GM13977 (cell line): ENCODE measurements at regions not wholly inside any gene's neighbourhood (a gene's known extent, or its start where the extent isn't known, plus 50 kb on each side); places are given as distances from the start of the nearest gene placed in this dataset.

Source experiments
- DNase-seq: peaks from one replicate; pipeline ENCODE4 v3.0.0; 2012; ENCODE audit warnings: low spot score
- CTCF ChIP-seq: IDR thresholded peaks from 2 replicates; pipeline ENCODE4 v1.5.1; 2012; ENCODE audit warnings: mild to moderate bottlenecking, control low read depth; ENCODE audit not compliant: insufficient read depth; ENCODE audit errors: extremely low read depth, missing control alignments
- in situ Hi-C: fragments of 300-500 bp; cut with MboI; formaldehyde crosslinking; loops from one replicate; pipeline ENCODE4 v1.12.0; 2022; ENCODE audit warnings: low sequenced_read_pairs, low pct_unique_long_range_greater_than_20kb, mixed read lengths, inconsistent platforms; ENCODE audit not compliant: unreplicated experiment

GRCh38 chr5:15222156-15222555 is 277.8 kb upstream of the FBXL7 start:
- DNase-seq, result no peak
- TF ChIP-seq CTCF, result no peak
- in situ Hi-C loops, result no loop called here

- in situ Hi-C loops, result no loop called here
- no peak for TF ChIP-seq CTCF
Observed at GRCh38 chr5:15220642-15221173, 279.3 kb upstream of the FBXL7 start.

DNA sequence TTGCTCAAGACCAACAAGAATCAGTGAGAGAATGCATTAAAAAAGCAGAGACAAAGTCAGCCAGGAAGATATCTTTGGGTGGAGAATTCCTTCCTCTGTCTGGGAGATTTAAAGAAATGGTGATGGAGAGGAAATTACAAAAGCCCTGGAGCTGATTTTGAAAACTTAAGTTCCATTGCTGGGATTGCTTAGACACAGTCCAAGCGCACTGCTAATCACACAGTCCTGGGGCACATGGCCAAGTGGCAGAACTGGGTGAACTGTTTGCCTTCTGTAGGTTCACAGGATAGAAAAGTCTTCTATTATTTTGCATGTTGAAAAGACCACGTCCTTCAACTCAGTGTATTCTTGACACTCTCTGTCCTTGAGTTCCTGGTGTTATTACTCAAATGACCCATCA is 284.9 kb upstream of the FBXL7 start:
- no peak for DNase-seq
- TF ChIP-seq CTCF, result no peak
- in situ Hi-C loops, result no loop called here

More at GRCh38 chr5:15220642-15221173, 279.3 kb upstream of the FBXL7 start:
- DNase-seq, result no peak

DNA sequence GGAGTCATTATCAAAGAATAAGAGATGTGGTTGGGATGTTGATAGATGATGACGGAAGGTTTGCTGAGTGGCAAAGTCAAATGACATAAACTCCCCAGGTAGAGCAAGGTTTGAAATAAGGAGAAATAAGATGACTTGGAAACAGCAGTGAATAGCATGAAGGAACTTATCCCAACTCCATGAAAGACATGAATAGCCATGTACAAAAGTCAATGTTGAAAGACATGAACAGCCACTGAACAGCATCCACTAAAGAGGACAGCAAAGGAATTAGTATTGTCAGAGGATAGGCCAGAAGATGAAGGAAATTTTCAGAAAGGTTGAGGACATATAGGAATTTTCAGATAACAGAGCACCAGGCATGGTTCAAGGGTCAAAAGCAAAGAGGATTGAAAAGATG is 286.0 kb upstream of the FBXL7 start:
- in situ Hi-C loops, result no loop called here
- TF ChIP-seq CTCF, result no peak
- DNase-seq, result no peak

- in situ Hi-C loops, result no loop called here
- DNase-seq, result no peak
- TF ChIP-seq CTCF, result no peak
Observed at GRCh38 chr5:15209053-15209762, 290.8 kb upstream of the FBXL7 start.

GRCh38 chr5:15206133-15206532 is 293.8 kb upstream of the FBXL7 start:
- no peak for TF ChIP-seq CTCF
- in situ Hi-C loops, result no loop called here
- DNase-seq, result no peak
